Upper lobe of right lung (tissue), 1 donor: ENCODE measurements at regions not wholly inside any gene's neighbourhood (a gene's known extent, or its start where the extent isn't known, plus 50 kb on each side); places are given as distances from the start of the nearest gene placed in this dataset.

Experiments
- ATAC-seq: fragments of 200-7000 bp; cut with Tn5 transposase; one replicate; pipeline ENCODE4 v1.9.1; 2020; ENCODE audit warnings: mild to moderate bottlenecking, moderate library complexity
- DNase-seq: peaks from one replicate; pipeline ENCODE4 v3.0.0-alpha.2; 2020
- H3K27ac ChIP-seq: fragments of 200-600 bp; one replicate; pipeline ENCODE4 v1.8.0; 2022
- H3K27me3 ChIP-seq: fragments of 200-600 bp; one replicate; pipeline ENCODE4 v1.8.0; 2022; ENCODE audit warnings: mild to moderate bottlenecking
- H3K36me3 ChIP-seq: fragments of 200-600 bp; one replicate; pipeline ENCODE4 v1.8.0; 2022
- H3K4me1 ChIP-seq: fragments of 200-600 bp; one replicate; pipeline ENCODE4 v1.8.0; 2022
- H3K4me3 ChIP-seq: fragments of 200-600 bp; one replicate; pipeline ENCODE4 v1.8.0; 2022; ENCODE audit warnings: mild to moderate bottlenecking
- H3K9me3 ChIP-seq: fragments of 200-600 bp; one replicate; pipeline ENCODE4 v1.8.0; 2022
- intact Hi-C: fragments of 100-400 bp; cut with DNase I; formaldehyde crosslinking; loops from one replicate; pipeline ENCODE4 v1.11.0; 2022
- TF ChIP-seq, protein P1 (sequence below): fragments of 200-600 bp; IDR thresholded peaks from one replicate; pipeline ENCODE4 v1.8.0; 2022; ENCODE audit warnings: antibody characterized with exemption
- donor health status: DM: no; HTN: yes; CAD: no; lungs with severe emphysema.

- peak; percentile 60 for DNase-seq
- intact Hi-C loops: loop anchor here (5.0 kb wide), 1 partner anchor 442 kb away; no protein-coding TSS in a partner anchor
- Histone ChIP-seq H3K9me3 (no peaks in the 10 kb centered on the region), H3K4me3 (no peak overlapping the region), H3K36me3 (no peaks in the 10 kb centered on the region), H3K27ac (peak overlapping the region; percentile 6), H3K27me3 (peaks cover 6% of the 10 kb centered on the region), H3K4me1 (peaks cover 3% of the 10 kb centered on the region)
- ATAC-seq: peak; percentile 50
- TF ChIP-seq, protein P1, sequence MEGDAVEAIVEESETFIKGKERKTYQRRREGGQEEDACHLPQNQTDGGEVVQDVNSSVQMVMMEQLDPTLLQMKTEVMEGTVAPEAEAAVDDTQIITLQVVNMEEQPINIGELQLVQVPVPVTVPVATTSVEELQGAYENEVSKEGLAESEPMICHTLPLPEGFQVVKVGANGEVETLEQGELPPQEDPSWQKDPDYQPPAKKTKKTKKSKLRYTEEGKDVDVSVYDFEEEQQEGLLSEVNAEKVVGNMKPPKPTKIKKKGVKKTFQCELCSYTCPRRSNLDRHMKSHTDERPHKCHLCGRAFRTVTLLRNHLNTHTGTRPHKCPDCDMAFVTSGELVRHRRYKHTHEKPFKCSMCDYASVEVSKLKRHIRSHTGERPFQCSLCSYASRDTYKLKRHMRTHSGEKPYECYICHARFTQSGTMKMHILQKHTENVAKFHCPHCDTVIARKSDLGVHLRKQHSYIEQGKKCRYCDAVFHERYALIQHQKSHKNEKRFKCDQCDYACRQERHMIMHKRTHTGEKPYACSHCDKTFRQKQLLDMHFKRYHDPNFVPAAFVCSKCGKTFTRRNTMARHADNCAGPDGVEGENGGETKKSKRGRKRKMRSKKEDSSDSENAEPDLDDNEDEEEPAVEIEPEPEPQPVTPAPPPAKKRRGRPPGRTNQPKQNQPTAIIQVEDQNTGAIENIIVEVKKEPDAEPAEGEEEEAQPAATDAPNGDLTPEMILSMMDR: no peak
Observed at GRCh38 chr16:86074651-86075487, 175.9 kb downstream of the IRF8 start.

DNA sequence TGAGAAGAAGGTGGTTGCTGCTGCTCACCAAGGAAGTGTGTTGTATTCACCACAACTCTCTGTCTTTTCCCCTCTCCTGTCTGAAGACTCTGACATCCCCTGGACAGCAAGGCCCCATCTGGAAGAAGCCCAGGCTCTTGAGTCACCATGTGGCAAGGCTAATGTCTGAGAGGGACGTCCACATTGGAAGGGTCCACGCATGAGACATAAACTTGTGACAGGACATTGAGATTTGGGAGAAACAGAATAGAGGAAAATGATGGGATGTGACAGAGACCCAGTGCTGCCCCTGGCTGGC, 176.5 kb downstream of the IRF8 start:
- no peak overlapping the region for H3K4me3 ChIP-seq
- DNase-seq (peak; percentile 20), ATAC-seq (no peak)
- H3K9me3 ChIP-seq: no peaks in the 10 kb centered on the region
- H3K36me3 ChIP-seq: no peaks in the 10 kb centered on the region
- intact Hi-C loops: no loop called here
- H3K27ac ChIP-seq: peak overlapping the region; percentile 6
- TF ChIP-seq, protein P1: no peak
- H3K4me1 ChIP-seq: peaks cover 3% of the 10 kb centered on the region
- H3K27me3 ChIP-seq: peaks cover 5% of the 10 kb centered on the region

DNA sequence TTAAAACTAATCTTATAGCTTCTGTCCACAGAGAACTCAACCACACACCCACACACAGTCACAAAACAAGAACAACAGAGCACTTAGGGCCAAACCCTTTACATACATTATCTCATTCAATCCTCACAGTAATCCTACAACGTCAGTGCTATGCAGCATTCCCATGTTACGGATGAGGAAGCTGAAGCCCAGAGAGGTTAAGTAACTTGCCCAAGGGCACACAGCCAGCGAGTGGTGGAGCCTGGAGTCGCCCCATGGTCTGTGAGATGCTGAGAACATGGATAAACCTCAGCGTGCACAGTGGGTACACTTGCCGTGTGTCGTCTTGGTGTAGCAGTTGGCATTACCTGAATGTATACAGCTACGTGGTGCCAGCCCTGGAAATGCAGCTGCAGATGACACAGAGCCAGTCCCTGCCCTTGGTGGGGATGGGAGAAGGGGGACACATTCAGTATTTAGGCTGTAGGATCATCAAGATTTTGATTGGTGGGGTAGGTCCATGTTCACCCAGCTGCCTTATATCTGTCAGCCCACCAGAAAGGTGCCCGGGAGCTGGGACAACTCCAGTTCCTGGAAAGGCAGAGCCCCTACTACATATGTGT, 177.0 kb downstream of the IRF8 start:
- DNase-seq (peak; percentile 40), ATAC-seq (no peak)
- Histone ChIP-seq H3K27me3 (peaks cover 5% of the 10 kb centered on the region), H3K4me1 (peaks cover 3% of the 10 kb centered on the region), H3K9me3 (no peaks in the 10 kb centered on the region), H3K27ac (peak overlapping the region; percentile 11), H3K36me3 (no peaks in the 10 kb centered on the region), H3K4me3 (no peak overlapping the region)
- TF ChIP-seq, protein P1: no peak
- intact Hi-C loops: no loop called here

- Histone ChIP-seq H3K27me3 (peaks cover 5% of the 10 kb centered on the region), H3K4me3 (no peak overlapping the region), H3K9me3 (no peaks in the 10 kb centered on the region), H3K4me1 (peaks cover 3% of the 10 kb centered on the region), H3K36me3 (no peaks in the 10 kb centered on the region), H3K27ac (no peak overlapping the region)
- DNase-seq (no peak), ATAC-seq (no peak)
- TF ChIP-seq, protein P1: no peak
- intact Hi-C loops: no loop called here
Observed at GRCh38 chr16:86076606-86077005, 177.6 kb downstream of the IRF8 start.

DNA sequence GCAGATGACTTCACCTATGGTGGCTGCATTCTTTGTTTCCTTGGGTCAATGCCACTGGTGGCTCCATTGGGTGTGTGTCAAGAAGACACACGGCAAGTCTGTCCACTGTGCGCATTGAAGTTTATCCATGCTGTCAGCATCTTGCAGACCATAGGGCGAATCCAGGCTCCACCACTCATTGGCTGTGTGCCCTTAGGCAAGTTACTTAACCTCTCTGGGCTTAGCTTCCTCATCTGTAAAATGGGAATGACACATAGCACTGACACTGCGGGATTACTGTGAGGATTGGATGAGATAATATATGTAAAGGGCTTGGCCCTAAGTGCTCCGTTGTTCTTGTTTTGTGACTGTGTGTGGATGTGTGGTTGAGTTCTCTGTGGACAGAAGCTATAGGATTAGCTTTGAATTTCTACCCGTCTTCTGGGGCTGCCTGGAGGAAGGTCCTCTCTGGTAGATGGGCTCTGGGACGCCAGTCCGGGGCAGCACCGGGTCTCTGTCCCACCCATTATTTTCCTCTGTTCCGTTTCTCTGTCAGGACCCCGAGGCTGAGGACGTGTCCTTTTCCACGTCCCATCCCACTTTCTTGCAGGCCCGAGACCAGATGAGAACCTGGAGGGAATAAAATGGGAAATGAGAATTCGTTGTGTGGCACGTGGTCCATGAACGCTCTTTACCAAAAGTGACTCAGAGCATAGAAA, 178.4 kb downstream of the IRF8 start:
- DNase-seq (peak; percentile 25), ATAC-seq (no peak)
- H3K27me3 ChIP-seq: peaks cover 5% of the 10 kb centered on the region
- intact Hi-C loops: no loop called here
- H3K4me3 ChIP-seq: no peak overlapping the region
- H3K27ac ChIP-seq: no peak overlapping the region
- H3K9me3 ChIP-seq: no peaks in the 10 kb centered on the region
- no peaks in the 10 kb centered on the region for H3K36me3 ChIP-seq
- TF ChIP-seq, protein P1: no peak
- H3K4me1 ChIP-seq: peaks cover 3% of the 10 kb centered on the region
